Tibial artery (tissue), 4 donors: ENCODE measurements at regions not wholly inside any gene's neighbourhood (a gene's known extent, or its start where the extent isn't known, plus 50 kb on each side); places are given as distances from the start of the nearest gene placed in this dataset.

ENCODE experiments used
- DNase-seq, 2 donors: peaks; one replicate each; pipeline ENCODE4 v3.0.0-alpha.2; 2019
- H3K27ac ChIP-seq, 2 donors: fragments of 200-600 bp; sonication (generic) in 1 of 2; 1 replicate in 1 of 2; 2 replicates in 1 of 2; pipeline ENCODE4 v1.5.1; 2018 to 2019; ENCODE audit warnings: mild to moderate bottlenecking in 1 of 2
- H3K27me3 ChIP-seq, 2 donors: fragments of 200-600 bp; sonication (generic) in 1 of 2; one replicate each; pipeline versions ENCODE4 v1.5.1 to v1.6.0; 2016 to 2019
- H3K36me3 ChIP-seq, 3 donors: fragments of 200-600 bp; sonication (generic) in 2 of 3; one replicate each; pipeline ENCODE4 v1.5.1; 2016 to 2019; ENCODE audit warnings: mild to moderate bottlenecking in 2 of 3
- H3K4me1 ChIP-seq, 4 donors: fragments of 200-600 bp; sonication (generic) in 2 of 4; 1 replicate in 3 of 4; 2 replicates in 1 of 4; pipeline ENCODE4 v1.5.1; 2016 to 2019
- H3K4me3 ChIP-seq, 2 donors: fragments of 200-600 bp; sonication (generic) in 1 of 2; 1 replicate in 1 of 2; 2 replicates in 1 of 2; pipeline ENCODE4 v1.5.1; 2018 to 2019; ENCODE audit warnings: mild to moderate bottlenecking in 2 of 2
- H3K9me3 ChIP-seq, 3 donors: fragments of 200-600 bp; sonication (generic) in 1 of 3; one replicate each; pipeline ENCODE4 v1.5.1; 2016 to 2019
- intact Hi-C: fragments of 100-400 bp; cut with DNase I; formaldehyde crosslinking; loops from one replicate; pipeline ENCODE4 v1.15.0; 2023; ENCODE audit warnings: low total_unique reads
- TF ChIP-seq, protein P1 (sequence below), 2 experiments: fragments of 200-600 bp in 1 of 2; fragments of 450-650 bp in 1 of 2; IDR thresholded peaks; one replicate each; pipeline ENCODE4 v1.5.1; 2017 to 2019; ENCODE audit warnings: antibody characterized with exemption in 2 of 2, mild to moderate bottlenecking in 1 of 2, moderate library complexity in 1 of 2

DNA sequence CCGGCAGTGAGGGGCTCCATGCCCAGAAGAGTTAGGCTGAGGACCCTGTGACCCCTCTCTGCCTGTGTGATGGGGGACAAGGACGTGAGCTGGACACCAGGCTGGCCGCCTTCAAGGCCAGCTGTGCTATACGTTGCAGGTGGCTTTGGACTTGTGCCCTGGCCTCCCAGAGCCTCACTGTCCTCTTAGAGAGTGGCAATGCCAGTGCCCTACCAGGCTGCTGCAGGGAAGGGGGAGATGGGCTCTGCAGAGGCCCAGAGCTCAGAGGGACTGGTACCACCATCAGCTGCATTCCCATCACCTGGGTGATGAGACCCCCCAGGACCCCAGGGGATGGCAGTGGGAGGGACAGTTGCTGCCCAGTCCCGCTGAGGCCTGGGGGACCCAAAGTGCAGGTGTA, 90.4 kb upstream of the SHISAL1 start:
- DNase-seq: peak; percentile 4 to 23
- H3K4me3 ChIP-seq: no peak overlapping the region
- H3K4me1 ChIP-seq: no peaks in the 10 kb centered on the region
- H3K9me3 ChIP-seq: no peaks in the 10 kb centered on the region
- no peaks in the 10 kb centered on the region for H3K36me3 ChIP-seq
- TF ChIP-seq, protein P1, sequence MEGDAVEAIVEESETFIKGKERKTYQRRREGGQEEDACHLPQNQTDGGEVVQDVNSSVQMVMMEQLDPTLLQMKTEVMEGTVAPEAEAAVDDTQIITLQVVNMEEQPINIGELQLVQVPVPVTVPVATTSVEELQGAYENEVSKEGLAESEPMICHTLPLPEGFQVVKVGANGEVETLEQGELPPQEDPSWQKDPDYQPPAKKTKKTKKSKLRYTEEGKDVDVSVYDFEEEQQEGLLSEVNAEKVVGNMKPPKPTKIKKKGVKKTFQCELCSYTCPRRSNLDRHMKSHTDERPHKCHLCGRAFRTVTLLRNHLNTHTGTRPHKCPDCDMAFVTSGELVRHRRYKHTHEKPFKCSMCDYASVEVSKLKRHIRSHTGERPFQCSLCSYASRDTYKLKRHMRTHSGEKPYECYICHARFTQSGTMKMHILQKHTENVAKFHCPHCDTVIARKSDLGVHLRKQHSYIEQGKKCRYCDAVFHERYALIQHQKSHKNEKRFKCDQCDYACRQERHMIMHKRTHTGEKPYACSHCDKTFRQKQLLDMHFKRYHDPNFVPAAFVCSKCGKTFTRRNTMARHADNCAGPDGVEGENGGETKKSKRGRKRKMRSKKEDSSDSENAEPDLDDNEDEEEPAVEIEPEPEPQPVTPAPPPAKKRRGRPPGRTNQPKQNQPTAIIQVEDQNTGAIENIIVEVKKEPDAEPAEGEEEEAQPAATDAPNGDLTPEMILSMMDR (IDR thresholded peaks at IDR 0.05): no peak
- H3K27ac ChIP-seq: no peak overlapping the region
- intact Hi-C loops: no loop called here
- H3K27me3 ChIP-seq: peaks cover 0 to 7% of the 10 kb centered on the region in 2 donors

DNA sequence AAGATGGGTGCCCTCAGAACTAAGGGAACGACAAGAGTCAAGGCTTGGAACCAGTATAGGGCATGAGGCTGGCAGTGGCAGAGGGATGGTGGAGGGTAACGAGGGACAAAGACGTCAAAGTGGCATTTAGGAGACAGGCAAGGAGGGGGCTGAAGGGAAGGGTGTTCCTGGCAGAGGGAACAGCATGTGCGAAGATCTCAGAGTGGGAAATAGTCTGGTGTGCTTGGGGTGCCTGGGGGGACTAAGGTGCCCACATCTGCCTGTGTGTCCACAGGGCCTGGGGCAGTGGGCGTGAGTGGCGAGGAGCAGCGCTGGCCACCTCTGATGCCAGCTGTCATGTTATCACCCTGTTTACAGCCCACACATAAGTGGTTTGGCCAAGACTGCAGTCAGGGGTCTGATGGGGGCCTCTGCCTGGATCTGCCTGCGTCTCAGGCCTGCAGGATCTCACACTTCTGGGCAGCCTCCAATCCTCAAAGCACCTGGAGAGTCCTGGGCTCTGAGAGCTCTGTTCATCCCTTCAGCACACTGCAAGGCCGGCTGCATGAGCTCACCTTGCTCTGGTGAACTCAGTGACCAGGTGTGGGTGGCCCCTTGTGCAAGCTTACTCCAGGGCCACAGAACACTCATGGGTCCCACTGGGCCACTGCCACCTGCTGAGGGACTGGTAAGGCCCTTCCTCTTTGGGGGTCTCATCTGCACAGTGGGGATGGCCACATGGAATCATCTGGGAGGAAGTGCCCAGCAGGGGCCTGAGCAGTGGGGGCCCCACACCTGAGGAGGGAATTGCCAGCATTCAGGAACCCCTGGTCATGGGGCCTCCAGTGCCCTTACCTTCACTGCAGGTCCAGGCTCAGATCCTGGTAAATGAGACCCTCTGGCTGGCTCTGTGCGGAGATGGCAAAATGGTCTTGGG, 89.7 kb upstream of the SHISAL1 start:
- TF ChIP-seq, protein P1 (IDR thresholded peaks at IDR 0.05): no peak
- Histone ChIP-seq H3K4me1 (no peaks in the 10 kb centered on the region), H3K4me3 (no peak overlapping the region), H3K27ac (no peak overlapping the region), H3K27me3 (peaks cover 0 to 6% of the 10 kb centered on the region in 2 donors), H3K9me3 (no peaks in the 10 kb centered on the region), H3K36me3 (no peaks in the 10 kb centered on the region)
- intact Hi-C loops: no loop called here
- peak; percentile 15 to 38 for DNase-seq

DNA sequence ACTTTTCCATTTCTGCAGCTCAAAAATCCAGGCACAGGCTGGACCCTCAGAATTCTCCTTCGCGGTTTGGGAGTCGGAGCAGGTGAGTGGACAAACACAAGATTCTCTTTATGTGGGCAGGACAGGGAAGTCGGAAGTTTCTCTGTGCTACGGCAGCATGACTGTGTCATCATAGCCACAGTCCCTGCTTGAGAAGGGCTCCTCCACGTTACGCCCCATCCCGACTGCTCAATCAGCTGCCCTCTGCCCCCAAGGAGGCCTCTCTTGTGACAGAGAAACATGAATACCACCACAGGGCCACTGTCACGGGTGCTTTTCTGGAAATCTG, 89.0 kb upstream of the SHISAL1 start:
- Histone ChIP-seq H3K27ac (no peak overlapping the region), H3K9me3 (no peaks in the 10 kb centered on the region), H3K4me1 (no peaks in the 10 kb centered on the region), H3K36me3 (no peaks in the 10 kb centered on the region), H3K27me3 (peaks cover 0 to 6% of the 10 kb centered on the region in 2 donors), H3K4me3 (no peak overlapping the region)
- intact Hi-C loops: no loop called here
- DNase-seq: peak in 1 of 2 donors; percentile 31
- TF ChIP-seq, protein P1 (IDR thresholded peaks at IDR 0.05): no peak

DNA sequence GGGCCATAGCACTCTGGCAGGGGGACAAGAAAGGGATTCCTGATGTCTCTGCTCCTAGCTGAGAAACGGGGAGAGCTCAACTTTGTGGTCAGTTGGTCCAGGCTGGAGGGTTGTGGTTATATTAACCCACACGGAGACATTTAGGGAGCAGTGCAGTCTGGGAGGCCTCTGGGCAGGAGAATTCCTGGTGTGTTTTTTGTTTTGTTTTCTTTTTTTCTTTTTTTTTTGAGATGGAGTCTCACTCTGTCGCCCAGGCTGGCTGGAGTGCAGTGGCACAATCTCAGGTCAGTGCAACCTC, 88.0 kb upstream of the SHISAL1 start:
- Histone ChIP-seq H3K27ac (no peak overlapping the region), H3K4me1 (no peaks in the 10 kb centered on the region), H3K36me3 (no peaks in the 10 kb centered on the region), H3K4me3 (no peak overlapping the region), H3K27me3 (peaks cover 0 to 15% of the 10 kb centered on the region in 2 donors), H3K9me3 (no peaks in the 10 kb centered on the region)
- DNase-seq: peak in 1 of 2 donors; percentile 10
- intact Hi-C loops: no loop called here
- TF ChIP-seq, protein P1 (IDR thresholded peaks at IDR 0.05): no peak

DNA sequence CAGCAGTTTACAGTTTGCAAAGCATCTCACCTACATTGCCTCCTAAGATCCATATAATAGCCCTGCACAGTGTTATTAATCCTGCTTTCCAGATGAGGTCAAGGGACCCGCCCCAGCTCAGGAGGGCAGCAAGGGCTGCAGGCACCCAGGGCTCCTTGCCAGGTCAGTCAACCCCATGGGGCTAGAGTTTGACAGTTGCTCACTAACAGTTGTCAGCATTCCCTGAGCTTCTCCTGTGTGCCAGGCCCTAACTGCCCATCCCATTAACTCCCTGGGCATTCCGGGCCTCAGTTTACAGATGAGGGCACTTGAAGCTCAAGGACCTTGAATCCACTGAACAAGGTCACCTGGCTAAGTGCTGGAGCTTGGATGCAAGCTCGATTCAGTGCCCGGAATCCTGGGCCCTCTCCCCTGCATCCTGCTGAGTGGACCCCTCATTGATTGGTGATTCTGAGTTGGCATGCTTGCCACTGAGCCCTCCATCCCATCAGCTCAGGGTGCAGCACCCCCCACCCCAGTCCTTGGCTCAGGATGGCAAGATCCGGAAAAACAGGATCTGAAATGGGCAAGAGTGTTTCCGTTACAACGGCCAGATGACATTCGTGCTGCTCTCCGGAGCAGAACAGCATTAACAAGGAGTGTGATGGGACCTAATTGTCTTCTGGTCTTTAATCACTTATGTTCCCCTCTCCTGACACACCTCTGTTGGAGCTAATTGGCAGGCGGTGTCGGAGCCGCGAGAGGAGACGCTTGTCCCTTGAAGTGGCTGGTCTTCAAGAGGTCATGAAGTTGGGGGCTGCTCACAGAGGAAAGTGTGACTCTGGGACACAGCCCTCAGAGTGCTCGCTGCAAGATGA, 87.4 kb upstream of the SHISAL1 start:
- H3K27ac ChIP-seq: no peak overlapping the region
- TF ChIP-seq, protein P1 (IDR thresholded peaks at IDR 0.05): no peak
- DNase-seq: peak; percentile 8 to 31
- peaks cover 0 to 21% of the 10 kb centered on the region in 2 donors for H3K27me3 ChIP-seq
- H3K36me3 ChIP-seq: no peaks in the 10 kb centered on the region
- H3K9me3 ChIP-seq: no peaks in the 10 kb centered on the region
- no peak overlapping the region for H3K4me3 ChIP-seq
- H3K4me1 ChIP-seq: no peaks in the 10 kb centered on the region
- intact Hi-C loops: no loop called here
